ENCODE measurements at regions not wholly inside any gene's neighbourhood (a gene's known extent, or its start where the extent isn't known, plus 50 kb on each side); places are given as distances from the start of the nearest gene placed in this dataset.
"Not testable (repeated sequence)": the region's sequence is repeated elsewhere in the genome, so short reads cannot be mapped to it uniquely, and the experiment has no call there.

- DNase-seq: no peak
Measured at GRCh38 chr19:56949626-56950025, 109.1 kb upstream of the PEG3 start.

- no peak for DNase-seq
Measured at GRCh38 chr19:56951672-56952071, 111.1 kb upstream of the PEG3 start.

- DNase-seq: no peak
Measured at GRCh38 chr19:56953470-56953869, 112.9 kb upstream of the PEG3 start.

DNA sequence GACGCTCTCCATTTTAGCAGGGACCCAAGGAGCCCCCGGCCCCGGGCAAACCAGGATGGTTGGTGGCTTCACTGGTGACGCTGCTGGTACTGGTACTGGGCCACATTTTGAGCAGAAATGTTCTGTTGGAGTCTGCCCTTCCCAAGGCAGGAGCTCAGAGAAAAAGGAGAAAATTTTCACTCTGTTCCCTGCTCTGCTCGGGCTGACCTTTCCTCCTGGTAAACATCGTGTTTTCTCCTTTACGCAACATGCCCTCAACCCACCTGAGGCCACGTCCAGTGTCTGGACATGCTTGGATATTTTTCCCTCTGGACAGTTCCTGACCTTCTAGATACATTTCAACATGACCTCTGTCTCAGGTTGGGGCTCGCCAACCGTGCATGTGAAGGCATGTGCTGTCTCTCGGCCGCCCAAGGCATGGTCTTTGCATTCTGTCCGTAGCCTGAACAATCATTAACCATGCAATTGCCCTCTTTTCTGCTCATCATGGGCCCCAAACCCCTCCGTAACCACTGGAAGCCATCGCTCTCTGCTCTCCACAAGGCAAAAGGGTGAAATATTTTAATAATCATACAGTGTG lies 115.2 kb upstream of the PEG3 start:
- DNase-seq: no peak

DNA sequence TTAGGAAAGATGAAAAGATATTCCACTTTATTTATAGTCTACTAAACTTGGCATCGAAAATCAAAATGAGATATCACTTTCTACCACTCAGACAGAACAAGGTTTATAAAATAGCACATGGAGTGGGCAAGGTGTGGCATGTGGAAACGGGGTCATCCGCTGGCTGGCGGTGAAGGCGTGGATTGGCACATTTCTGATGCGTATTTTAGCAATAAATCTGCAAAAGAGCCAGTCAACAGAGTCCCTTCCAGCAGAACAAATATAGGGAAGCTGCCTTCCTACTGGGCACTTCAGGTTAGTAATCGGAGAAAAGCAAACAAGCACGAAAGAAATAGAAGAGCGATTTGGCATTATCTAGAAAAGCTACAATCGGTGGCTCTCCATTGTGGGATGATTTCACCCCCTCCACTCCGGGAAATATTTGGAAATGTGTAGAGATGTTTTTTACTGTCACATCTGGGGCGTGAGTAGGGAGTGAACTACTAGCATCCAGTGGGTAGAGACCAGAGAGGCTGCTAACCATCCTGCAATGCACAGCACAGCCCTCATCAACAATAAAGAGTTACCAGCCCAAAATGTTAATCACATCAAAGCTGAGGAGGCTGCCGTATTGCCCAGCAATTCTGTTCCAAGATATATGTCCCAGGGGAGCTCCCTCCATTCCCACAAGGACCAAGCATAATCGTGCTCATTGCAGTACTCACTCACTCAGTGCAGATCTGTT lies 116.1 kb upstream of the PEG3 start:
- DNase-seq: no peak

DNA sequence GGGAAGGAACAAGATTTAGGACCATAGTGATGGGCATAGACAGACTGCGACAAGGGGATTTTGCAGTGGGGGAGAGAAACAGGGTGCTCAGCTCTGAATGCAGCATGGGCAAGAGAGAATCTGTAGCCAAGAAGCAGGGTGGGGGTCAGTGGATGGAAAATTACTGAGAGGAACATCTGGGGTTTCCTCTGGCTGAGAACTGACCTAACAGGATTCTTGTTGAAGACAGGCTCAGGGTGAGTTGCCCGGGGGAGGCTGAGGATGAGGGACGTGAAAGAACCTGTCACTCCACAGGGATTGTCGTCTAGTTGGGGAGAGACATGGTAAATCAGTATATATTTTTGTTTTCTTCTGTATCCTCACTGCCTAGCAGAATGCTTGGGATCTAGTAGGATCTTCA lies 118.7 kb upstream of the PEG3 start:
- no peak for DNase-seq

- DNase-seq: no peak
Measured at GRCh38 chr19:56960959-56961543, 120.5 kb upstream of the PEG3 start.

GRCh38 chr19:56964410-56964920 lies 123.9 kb upstream of the PEG3 start:
- no peak for DNase-seq

GRCh38 chr19:56966225-56966696 lies 125.7 kb upstream of the PEG3 start:
- no peak for DNase-seq

GRCh38 chr19:56966697-56967299 lies 126.3 kb upstream of the PEG3 start:
- DNase-seq: no peak

DNA sequence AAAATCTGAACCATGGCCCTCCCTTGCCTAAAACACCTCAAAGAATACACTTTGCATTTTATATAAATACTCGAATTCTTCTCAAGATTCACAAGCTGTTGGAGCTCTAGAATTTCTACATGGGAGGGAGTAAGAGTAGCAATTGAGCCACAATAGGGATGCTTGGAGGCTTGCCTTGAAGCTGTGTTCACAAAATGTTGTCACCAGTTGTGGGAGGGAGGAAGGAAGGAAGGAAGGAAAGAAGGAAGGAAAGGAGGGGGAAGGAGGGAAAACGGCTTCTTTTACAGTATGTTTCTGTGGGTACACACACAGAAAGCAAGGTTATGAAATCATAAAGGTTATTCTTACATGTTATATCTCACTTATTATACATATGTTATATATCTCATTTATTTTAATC lies 128.6 kb upstream of the PEG3 start:
- DNase-seq: no peak

- DNase-seq: no peak
Measured at GRCh38 chr19:56969759-56970178, 129.2 kb upstream of the PEG3 start.

GRCh38 chr19:56971230-56971629 lies 130.7 kb upstream of the PEG3 start:
- no peak for DNase-seq

GRCh38 chr19:56972291-56972841 lies 131.8 kb upstream of the PEG3 start:
- no peak for DNase-seq

DNA sequence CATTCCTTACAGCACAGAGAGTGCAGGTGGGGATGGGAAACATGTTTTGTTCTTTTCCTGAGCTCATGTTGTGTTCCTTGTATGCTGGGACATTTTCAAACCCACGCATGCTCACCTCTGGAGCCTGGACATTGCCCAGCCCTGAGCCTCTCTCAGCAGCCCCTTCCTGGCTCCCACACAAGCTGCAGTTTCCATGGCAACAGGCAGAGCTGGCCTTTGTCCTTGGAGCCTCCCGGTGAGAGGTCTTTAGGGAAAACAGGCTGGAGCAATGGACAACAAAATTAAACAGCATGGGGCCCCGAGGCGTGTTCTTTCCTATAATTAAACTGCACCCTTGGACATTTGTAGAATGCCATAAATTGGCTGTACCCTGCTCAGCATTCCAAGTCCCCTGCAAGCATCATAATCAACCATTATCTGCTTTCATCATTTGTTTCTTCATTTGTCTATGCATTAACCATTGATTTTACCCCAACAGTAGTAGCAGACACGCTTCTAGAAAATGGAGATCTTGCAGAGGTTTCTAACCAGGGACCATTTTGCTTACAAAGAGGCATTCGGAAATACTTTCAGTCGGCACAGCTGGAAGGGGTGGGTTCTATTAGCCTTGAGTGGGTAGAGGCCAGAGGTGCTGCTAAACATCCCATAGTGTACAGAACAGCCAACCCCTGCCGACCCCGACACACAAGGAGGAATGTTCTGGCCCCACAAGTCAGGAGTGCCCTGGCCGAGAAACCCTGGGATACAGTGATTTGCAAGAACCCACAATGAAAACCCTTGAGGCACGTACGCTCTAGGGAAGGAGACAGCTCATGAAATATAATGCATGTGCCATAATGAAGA lies 133.4 kb upstream of the PEG3 start:
- DNase-seq: no peak

DNA sequence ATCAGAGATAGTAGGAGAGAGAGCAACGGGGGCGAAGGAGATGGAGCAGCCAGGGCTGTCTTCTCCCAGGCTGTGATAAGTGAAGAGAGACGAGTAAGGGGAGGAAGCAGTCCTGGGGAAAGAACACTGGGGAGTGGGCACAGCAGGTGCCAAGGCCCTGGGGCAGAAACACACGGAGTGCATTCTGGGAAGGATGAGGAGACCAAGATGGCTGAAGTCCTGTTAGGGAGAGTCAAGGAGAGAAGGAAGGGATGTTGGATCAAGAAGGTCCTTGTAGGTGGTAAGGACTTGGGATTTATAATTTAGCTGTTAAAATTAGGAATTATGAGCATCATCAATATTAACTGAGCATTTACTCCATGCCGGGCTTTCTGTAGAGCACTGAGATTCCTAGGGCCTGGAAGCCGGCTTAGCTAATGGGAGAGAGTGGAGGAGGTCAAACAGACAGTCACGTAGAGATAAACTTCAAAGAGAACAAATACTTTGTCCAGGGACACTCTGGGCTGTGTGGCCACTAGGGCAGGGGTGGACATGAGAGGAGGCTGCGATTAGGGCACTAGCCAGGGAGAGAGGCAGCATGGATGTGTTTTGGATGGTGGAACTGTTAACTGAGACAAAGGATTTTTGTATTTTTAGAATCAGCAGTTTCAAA lies 134.2 kb upstream of the PEG3 start:
- DNase-seq: no peak

DNA sequence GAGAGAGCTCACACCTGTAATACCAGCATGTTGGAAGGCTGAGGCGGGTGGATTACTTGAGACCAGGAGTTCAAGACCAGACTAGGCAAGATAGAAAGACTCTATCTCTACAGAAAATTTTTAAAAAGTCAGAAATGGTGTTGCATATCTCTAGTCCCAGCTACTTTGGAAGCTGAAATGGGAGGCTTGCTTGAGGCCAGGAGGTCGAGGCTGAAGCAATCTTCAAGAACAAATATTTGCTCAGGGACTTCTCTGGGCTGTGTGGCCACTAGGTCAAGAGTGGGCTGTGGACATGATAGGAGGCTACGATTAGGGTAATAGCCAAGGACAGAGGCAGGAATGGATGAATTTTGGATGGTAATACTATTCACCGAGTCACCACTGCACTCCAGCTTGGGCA lies 135.8 kb upstream of the PEG3 start:
- DNase-seq: no peak

- DNase-seq: no peak
Measured at GRCh38 chr19:56976995-56977906, 136.7 kb upstream of the PEG3 start.

GRCh38 chr19:56978023-56978565 lies 137.6 kb upstream of the PEG3 start:
- DNase-seq: no peak

GRCh38 chr19:56980326-56980725 lies 139.5 kb upstream of the USP29 start:
- not testable (repeated sequence) for DNase-seq
